ENCODE measurements at regions not wholly inside any gene's neighbourhood (a gene's known extent, or its start where the extent isn't known, plus 50 kb on each side); places are given as distances from the start of the nearest gene placed in this dataset.

GRCh38 chr1:219536038-219536437 is 76.9 kb downstream of the ZC3H11B start:
- Mint-ChIP-seq H3K4me3 (no peak overlapping the region), H3K27me3 (no peaks in the 10 kb centered on the region), H3K4me1 (no peaks in the 10 kb centered on the region), H3K27ac (no peak overlapping the region), H3K9me3 (peaks cover 4 to 11% of the 10 kb centered on the region in 2 donors)
- ATAC-seq (no peak), DNase-seq (no peak)

DNA sequence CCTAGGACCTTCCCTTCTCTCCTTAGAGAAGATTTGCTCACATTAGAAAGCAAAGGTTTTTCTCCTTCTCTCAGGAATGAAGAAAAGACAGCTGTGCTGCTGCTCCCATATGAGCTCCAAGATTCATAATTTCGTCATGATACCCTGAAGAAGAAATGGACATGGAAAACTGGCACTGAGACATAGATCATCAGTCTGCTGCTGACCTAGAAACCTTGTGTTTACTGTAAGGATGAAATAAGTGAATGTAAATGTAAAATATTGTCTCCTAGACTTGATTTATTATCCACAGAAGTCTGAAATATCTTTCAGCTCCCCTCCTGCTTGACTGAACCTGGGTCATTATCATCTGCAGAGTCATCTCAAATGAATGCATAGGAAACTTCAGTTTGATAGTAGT is 77.9 kb downstream of the ZC3H11B start:
- H3K27ac Mint-ChIP-seq: no peak overlapping the region
- ATAC-seq: no peak
- no peak overlapping the region for H3K4me3 Mint-ChIP-seq
- DNase-seq: no peak
- no peaks in the 10 kb centered on the region for H3K4me1 Mint-ChIP-seq
- no peaks in the 10 kb centered on the region for H3K27me3 Mint-ChIP-seq
- H3K9me3 Mint-ChIP-seq: peaks cover 4 to 6% of the 10 kb centered on the region in 2 donors

- Mint-ChIP-seq H3K4me3 (no peak overlapping the region), H3K9me3 (peaks cover 4 to 6% of the 10 kb centered on the region in 2 donors), H3K4me1 (no peaks in the 10 kb centered on the region), H3K27me3 (no peaks in the 10 kb centered on the region), H3K27ac (no peak overlapping the region)
- DNase-seq: no peak
- no peak for ATAC-seq
These were observed 79.6 kb downstream of the ZC3H11B start for GRCh38 chr1:219533280-219533679.

GRCh38 chr1:219529116-219529515 is 83.8 kb downstream of the ZC3H11B start:
- peaks cover 0 to 6% of the 10 kb centered on the region in 2 donors for H3K9me3 Mint-ChIP-seq
- DNase-seq: no peak
- no peak for ATAC-seq
- H3K4me1 Mint-ChIP-seq: no peaks in the 10 kb centered on the region
- H3K4me3 Mint-ChIP-seq: no peak overlapping the region
- H3K27me3 Mint-ChIP-seq: no peaks in the 10 kb centered on the region
- H3K27ac Mint-ChIP-seq: no peak overlapping the region

DNA sequence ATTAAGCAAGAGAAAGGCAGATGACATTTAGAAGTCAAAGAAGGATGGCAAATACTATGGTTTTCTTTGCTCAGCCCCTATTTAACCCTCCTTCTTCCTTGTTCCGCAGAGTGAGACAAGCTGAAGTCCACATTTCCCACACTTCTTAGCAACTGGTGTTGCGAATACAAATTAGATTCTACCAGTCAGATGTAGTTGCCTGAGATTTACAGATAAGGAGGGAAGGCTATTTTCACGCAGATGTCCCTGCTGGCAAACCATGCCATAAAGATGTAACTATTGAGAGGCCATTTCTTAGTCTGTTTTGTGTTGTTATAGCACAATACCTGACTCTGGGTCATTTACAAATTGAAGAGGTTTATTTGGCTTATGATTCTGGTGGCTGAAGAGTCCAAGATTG is 84.3 kb downstream of the ZC3H11B start:
- DNase-seq (no peak), ATAC-seq (no peak)
- Mint-ChIP-seq H3K27ac (no peak overlapping the region), H3K4me1 (no peaks in the 10 kb centered on the region), H3K4me3 (no peak overlapping the region), H3K27me3 (no peaks in the 10 kb centered on the region), H3K9me3 (peaks cover 0 to 6% of the 10 kb centered on the region in 2 donors)

- Mint-ChIP-seq H3K9me3 (peaks cover 0 to 6% of the 10 kb centered on the region in 2 donors), H3K27ac (no peak overlapping the region), H3K27me3 (no peaks in the 10 kb centered on the region), H3K4me3 (no peak overlapping the region), H3K4me1 (no peaks in the 10 kb centered on the region)
- DNase-seq (no peak), ATAC-seq (no peak)
These were observed 84.9 kb downstream of the ZC3H11B start for GRCh38 chr1:219527994-219528393.

GRCh38 chr1:219526074-219526473 is 86.8 kb downstream of the ZC3H11B start:
- Mint-ChIP-seq H3K27me3 (no peaks in the 10 kb centered on the region), H3K4me3 (no peak overlapping the region), H3K4me1 (no peaks in the 10 kb centered on the region), H3K27ac (no peak overlapping the region), H3K9me3 (no peaks in the 10 kb centered on the region)
- DNase-seq: no peak
- no peak for ATAC-seq

- Mint-ChIP-seq H3K9me3 (no peaks in the 10 kb centered on the region), H3K4me3 (no peak overlapping the region), H3K27ac (no peak overlapping the region), H3K4me1 (no peaks in the 10 kb centered on the region), H3K27me3 (no peaks in the 10 kb centered on the region)
- no peak for DNase-seq
- no peak for ATAC-seq
These were observed 89.5 kb downstream of the ZC3H11B start for GRCh38 chr1:219523411-219523810.

DNA sequence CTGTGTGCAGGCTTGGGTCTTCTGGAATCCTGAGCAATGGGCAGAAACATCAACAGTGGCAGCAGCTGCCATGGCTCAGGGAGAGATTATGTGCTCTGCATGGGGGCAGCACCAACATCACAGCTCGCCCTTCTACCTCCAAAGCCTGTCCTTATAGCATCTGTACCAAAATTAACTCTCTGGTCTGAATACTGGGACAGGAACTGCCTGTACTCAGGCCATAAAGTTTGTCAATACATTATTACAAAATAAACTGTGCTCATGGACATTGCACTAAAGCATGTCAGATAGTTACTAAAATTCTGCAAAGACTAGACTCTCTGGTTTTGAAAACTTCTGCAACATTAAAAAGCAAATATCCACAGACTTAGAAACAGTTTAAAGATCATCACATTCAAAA is 91.6 kb downstream of the ZC3H11B start:
- H3K9me3 Mint-ChIP-seq: no peaks in the 10 kb centered on the region
- no peaks in the 10 kb centered on the region for H3K27me3 Mint-ChIP-seq
- H3K4me1 Mint-ChIP-seq: no peaks in the 10 kb centered on the region
- no peak for DNase-seq
- no peak overlapping the region for H3K4me3 Mint-ChIP-seq
- no peak for ATAC-seq
- H3K27ac Mint-ChIP-seq: no peak overlapping the region

GRCh38 chr1:219520241-219520640 is 92.7 kb downstream of the ZC3H11B start:
- DNase-seq (no peak), ATAC-seq (no peak)
- Mint-ChIP-seq H3K27ac (no peak overlapping the region), H3K4me1 (no peaks in the 10 kb centered on the region), H3K9me3 (no peaks in the 10 kb centered on the region), H3K4me3 (no peak overlapping the region), H3K27me3 (no peaks in the 10 kb centered on the region)

DNA sequence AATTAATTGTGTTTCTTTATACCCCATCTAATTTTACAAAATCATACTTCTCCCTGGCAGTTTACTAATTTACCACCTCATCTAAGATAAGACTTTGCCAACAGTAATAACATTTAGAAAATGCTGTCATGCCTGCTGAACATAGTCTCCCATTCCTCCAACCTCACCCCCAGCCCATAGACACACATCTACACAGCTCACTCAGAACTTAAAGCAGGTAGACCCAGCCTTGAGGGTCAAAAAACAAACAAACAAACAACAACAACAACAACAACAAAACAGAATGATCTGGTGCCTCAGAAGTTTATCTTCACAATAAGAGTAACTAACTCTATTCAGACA is 94.0 kb downstream of the ZC3H11B start:
- H3K4me1 Mint-ChIP-seq: no peaks in the 10 kb centered on the region
- DNase-seq: no peak
- no peaks in the 10 kb centered on the region for H3K27me3 Mint-ChIP-seq
- no peak overlapping the region for H3K4me3 Mint-ChIP-seq
- ATAC-seq: no peak
- no peaks in the 10 kb centered on the region for H3K9me3 Mint-ChIP-seq
- no peak overlapping the region for H3K27ac Mint-ChIP-seq

- Mint-ChIP-seq H3K4me1 (no peaks in the 10 kb centered on the region), H3K9me3 (no peaks in the 10 kb centered on the region), H3K4me3 (no peak overlapping the region), H3K27me3 (no peaks in the 10 kb centered on the region), H3K27ac (no peak overlapping the region)
- ATAC-seq: no peak
- DNase-seq: no peak
These were observed 94.6 kb downstream of the ZC3H11B start for GRCh38 chr1:219518168-219518906.

GRCh38 chr1:219517031-219517430 is 95.9 kb downstream of the ZC3H11B start:
- no peak for ATAC-seq

DNA sequence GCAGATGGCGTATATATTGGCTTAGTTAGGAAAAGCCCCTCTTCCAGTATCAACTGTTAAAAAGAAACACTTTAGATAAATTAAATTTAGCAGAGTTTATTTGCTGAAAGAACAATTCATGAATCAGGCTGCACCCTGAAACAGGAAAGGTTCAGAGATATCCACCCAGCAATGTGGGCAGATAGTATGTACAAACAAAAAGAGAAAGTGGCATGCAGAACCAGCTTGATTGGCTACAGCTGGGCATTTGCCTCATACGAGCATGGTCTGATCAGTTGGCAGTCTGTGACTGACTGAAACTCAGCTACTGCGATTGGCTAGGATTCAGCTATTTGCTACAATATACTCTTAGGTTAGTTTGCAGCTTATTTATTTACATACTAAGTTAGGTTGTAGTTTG is 98.2 kb downstream of the ZC3H11B start:
- no peaks in the 10 kb centered on the region for H3K4me1 Mint-ChIP-seq
- H3K4me3 Mint-ChIP-seq: no peak overlapping the region
- H3K27ac Mint-ChIP-seq: no peak overlapping the region
- no peaks in the 10 kb centered on the region for H3K27me3 Mint-ChIP-seq
- DNase-seq (no peak), ATAC-seq (no peak)
- H3K9me3 Mint-ChIP-seq: no peaks in the 10 kb centered on the region

More at GRCh38 chr1:219517031-219517430, 95.9 kb downstream of the ZC3H11B start:
- Mint-ChIP-seq H3K27ac (no peak overlapping the region), H3K9me3 (no peaks in the 10 kb centered on the region), H3K4me1 (no peaks in the 10 kb centered on the region), H3K27me3 (no peaks in the 10 kb centered on the region), H3K4me3 (no peak overlapping the region)
- DNase-seq: no peak

GRCh38 chr1:219507437-219507836 is 105.5 kb downstream of the ZC3H11B start:
- Mint-ChIP-seq H3K27ac (no peak overlapping the region), H3K4me1 (no peaks in the 10 kb centered on the region), H3K4me3 (no peak overlapping the region), H3K27me3 (no peaks in the 10 kb centered on the region), H3K9me3 (no peaks in the 10 kb centered on the region)
- DNase-seq (no peak), ATAC-seq (no peak)

GRCh38 chr1:219506936-219507335 is 106.0 kb downstream of the ZC3H11B start:
- no peak for ATAC-seq
- Mint-ChIP-seq H3K9me3 (no peaks in the 10 kb centered on the region), H3K27ac (no peak overlapping the region), H3K4me1 (no peaks in the 10 kb centered on the region), H3K27me3 (no peaks in the 10 kb centered on the region), H3K4me3 (no peak overlapping the region)
- DNase-seq: no peak

- Mint-ChIP-seq H3K4me1 (no peaks in the 10 kb centered on the region), H3K4me3 (no peak overlapping the region), H3K27me3 (no peaks in the 10 kb centered on the region), H3K9me3 (no peaks in the 10 kb centered on the region), H3K27ac (no peak overlapping the region)
- ATAC-seq (no peak), DNase-seq (no peak)
These were observed 106.4 kb downstream of the ZC3H11B start for GRCh38 chr1:219506473-219506899.

Measured in stimulated activated naive CD8-positive, alpha-beta T cell treated with anti-CD3 and anti-CD28 coated beads, Interleukin-15, amount 100 ng/mL, for 72 hours (primary cell).